H9 (cell line): ENCODE measurements at regions not wholly inside any gene's neighbourhood (a gene's known extent, or its start where the extent isn't known, plus 50 kb on each side); places are given as distances from the start of the nearest gene placed in this dataset.

Source experiments
- DNase-seq: peaks from one replicate; pipeline ENCODE4 v3.0.0-alpha.2; 2017
- H2AFZ ChIP-seq: one replicate; pipeline ENCODE4 v1.6.1; 2013; ENCODE audit warnings: mild to moderate bottlenecking, low read length, control low read depth, moderate library complexity
- H2AK5ac ChIP-seq: 2 replicates; pipeline ENCODE4 v1.6.1; 2013; ENCODE audit warnings: low read length, control low read depth, mixed read lengths; ENCODE audit not compliant: insufficient read length
- H2BK120ac ChIP-seq: one replicate; pipeline ENCODE4 v1.6.1; 2013; ENCODE audit warnings: low read depth, mild to moderate bottlenecking, low read length, control low read depth, inconsistent platforms; ENCODE audit not compliant: poor library complexity, severe bottlenecking
- H2BK12ac ChIP-seq: 2 replicates; pipeline ENCODE4 v1.6.1; 2013; ENCODE audit warnings: low read length, control low read depth, mixed read lengths, low read depth; ENCODE audit not compliant: insufficient read length
- H2BK15ac ChIP-seq: 2 replicates; pipeline ENCODE4 v1.6.1; 2013; ENCODE audit warnings: low read depth, low read length, control low read depth
- H2BK20ac ChIP-seq: one replicate; pipeline ENCODE4 v1.6.1; 2013; ENCODE audit warnings: low read depth, mild to moderate bottlenecking, low read length, control low read depth, inconsistent platforms; ENCODE audit not compliant: poor library complexity, severe bottlenecking
- H2BK5ac ChIP-seq: 2 replicates; pipeline ENCODE4 v1.6.1; 2013; ENCODE audit warnings: low read length, control low read depth, mixed read lengths; ENCODE audit not compliant: insufficient read length
- H3K14ac ChIP-seq: 2 replicates; pipeline ENCODE4 v1.6.1; 2013; ENCODE audit warnings: low read length, control low read depth; ENCODE audit not compliant: insufficient read depth
- H3K18ac ChIP-seq: 2 replicates; pipeline ENCODE4 v1.6.1; 2013; ENCODE audit warnings: low read depth, mild to moderate bottlenecking, mixed read lengths, low read length, control low read depth; ENCODE audit not compliant: insufficient read length
- H3K23ac ChIP-seq: 2 replicates; pipeline ENCODE4 v1.6.1; 2013; ENCODE audit warnings: low read length, control low read depth, mixed read lengths, low read depth; ENCODE audit not compliant: insufficient read length
- H3K23me2 ChIP-seq: 2 replicates; pipeline ENCODE4 v1.6.1; 2013; ENCODE audit warnings: low read depth, mild to moderate bottlenecking, mixed read lengths, low read length, control low read depth; ENCODE audit not compliant: insufficient read length, poor library complexity, severe bottlenecking
- H3K27ac ChIP-seq: 2 replicates; pipeline ENCODE4 v1.5.1; 2013; ENCODE audit warnings: low read length, control low read depth, mixed read lengths, low read depth; ENCODE audit not compliant: insufficient read length
- H3K27me3 ChIP-seq: 2 replicates; pipeline ENCODE4 v1.6.1; 2013; ENCODE audit warnings: low read length, control low read depth, inconsistent platforms; ENCODE audit not compliant: insufficient read depth
- H3K4ac ChIP-seq: 2 replicates; pipeline ENCODE4 v1.6.1; 2013; ENCODE audit warnings: low read depth, mild to moderate bottlenecking, control low read depth, inconsistent platforms, low read length, moderate library complexity
- H3K4me1 ChIP-seq: 2 replicates; pipeline ENCODE4 v1.6.1; 2013; ENCODE audit warnings: low read length, control low read depth, inconsistent platforms; ENCODE audit not compliant: insufficient read depth
- H3K4me2 ChIP-seq: 2 replicates; pipeline ENCODE4 v1.6.1; 2013; ENCODE audit warnings: low read length, control low read depth, mixed read lengths; ENCODE audit not compliant: insufficient read length, insufficient read depth
- H3K56ac ChIP-seq: 2 replicates; pipeline ENCODE4 v1.6.1; 2013; ENCODE audit warnings: low read depth, mild to moderate bottlenecking, mixed read lengths, low read length, control low read depth; ENCODE audit not compliant: insufficient read length
- H3K79me1 ChIP-seq: 2 replicates; pipeline ENCODE4 v1.6.1; 2013; ENCODE audit warnings: low read depth, mild to moderate bottlenecking, moderate library complexity, low read length, control low read depth, inconsistent platforms; ENCODE audit not compliant: insufficient read depth, poor library complexity, severe bottlenecking
- H3K79me2 ChIP-seq: 2 replicates; pipeline ENCODE4 v1.6.1; 2013; ENCODE audit warnings: low read length, control low read depth, inconsistent platforms; ENCODE audit not compliant: insufficient read depth
- H3K9ac ChIP-seq: 2 replicates; pipeline ENCODE4 v1.6.1; 2013; ENCODE audit warnings: low read length, control low read depth, mixed read lengths; ENCODE audit not compliant: insufficient read length; ENCODE audit errors: extremely low read depth
- H3K9me3 ChIP-seq: one replicate; pipeline ENCODE4 v1.6.1; 2013; ENCODE audit warnings: low read depth, low read length, inconsistent platforms; ENCODE audit not compliant: control insufficient read depth
- H3T11ph ChIP-seq: one replicate; pipeline ENCODE4 v1.6.1; 2013; ENCODE audit warnings: mild to moderate bottlenecking, low read length, control low read depth, inconsistent platforms
- H4K20me1 ChIP-seq: one replicate; pipeline ENCODE4 v1.6.1; 2013; ENCODE audit not compliant: control insufficient read depth, insufficient read length, insufficient read depth
- H4K5ac ChIP-seq: 2 replicates; pipeline ENCODE4 v1.6.1; 2013; ENCODE audit warnings: low read depth, mild to moderate bottlenecking, mixed read lengths, low read length, control low read depth; ENCODE audit not compliant: insufficient read length
- H4K8ac ChIP-seq: replicated peaks from 2 replicates; pipeline ENCODE4 v1.6.1; 2013; ENCODE audit warnings: low read length, control low read depth, mixed read lengths, low read depth; ENCODE audit not compliant: insufficient read length
- H4K91ac ChIP-seq: 2 replicates; pipeline ENCODE4 v1.6.1; 2013; ENCODE audit warnings: low read depth, mild to moderate bottlenecking, moderate library complexity, mixed read lengths, low read length, control low read depth; ENCODE audit not compliant: insufficient read length
- H3K27ac Mint-ChIP-seq, 3 experiments: 2 replicates in 2 of 3; 3 replicates in 1 of 3; pipeline ENCODE4 v1.8.0; 2020 to 2021; ENCODE audit warnings: mixed read lengths in 3 of 3, mild to moderate bottlenecking in 1 of 3, moderate library complexity in 1 of 3
- H3K27me3 Mint-ChIP-seq: 2 replicates; pipeline ENCODE4 v1.8.0; 2021; ENCODE audit warnings: low read depth, mild to moderate bottlenecking, moderate library complexity, mixed read lengths
- H3K36me3 Mint-ChIP-seq, 3 experiments: 2 replicates in 2 of 3; 3 replicates in 1 of 3; pipeline ENCODE4 v1.8.0; 2020 to 2021; ENCODE audit warnings: low read depth in 3 of 3, mixed read lengths in 3 of 3; ENCODE audit not compliant: insufficient read depth in 1 of 3
- H3K4me1 Mint-ChIP-seq, 2 experiments: 2 replicates each; pipeline ENCODE4 v1.8.0; 2020; ENCODE audit warnings: mixed read lengths in 2 of 2
- H3K4me3 Mint-ChIP-seq, 2 experiments: 2 replicates in 1 of 2; 3 replicates in 1 of 2; pipeline ENCODE4 v1.8.0; 2020 to 2021; ENCODE audit warnings: mild to moderate bottlenecking in 2 of 2, mixed read lengths in 2 of 2, moderate library complexity in 1 of 2
- H3K9me3 Mint-ChIP-seq, 2 experiments: 2 replicates in 1 of 2; 3 replicates in 1 of 2; pipeline ENCODE4 v1.8.0; 2020; ENCODE audit warnings: mild to moderate bottlenecking in 2 of 2, mixed read lengths in 2 of 2, moderate library complexity in 1 of 2
- CTCF ChIP-seq: fragments of 200-600 bp; sonication (generic); conservative IDR thresholded peaks from 3 replicates; pipeline ENCODE4 v1.8.0; 2021; ENCODE audit warnings: antibody characterized with exemption, mild to moderate bottlenecking
- WGBS: extraction: QIAGEN DNeasy Blood & Tissue Kit; methylation state at CpG from one replicate; pipeline ENCODE4 v1.1.7; 2013; ENCODE audit warnings: missing lambda C conversion rate, low lambda C conversion rate, mixed read lengths; ENCODE audit not compliant: insufficient read length; ENCODE audit errors: extremely low coverage; 5-methylcytosine and 5-hydroxymethylcytosine counted together

- no peak overlapping the region for H4K5ac ChIP-seq
- peaks cover 12 to 18% of the 10 kb centered on the region in 2 experiments for H3K9me3 Mint-ChIP-seq
- H3K14ac ChIP-seq = no peak overlapping the region
- no peaks in the 10 kb centered on the region for H3K9me3 ChIP-seq
- H3K23me2 ChIP-seq = no peaks in the 10 kb centered on the region
- peaks cover 5% of the 10 kb centered on the region; the same call in 1 of the 2 replicates for H3K27me3 Mint-ChIP-seq
- no peak overlapping the region for H3K4me3 Mint-ChIP-seq
- no peak overlapping the region for H3K27ac Mint-ChIP-seq
- H2BK15ac ChIP-seq = no peak overlapping the region
- H3K79me2 ChIP-seq = peaks cover 3% of the 10 kb centered on the region; the same call in 1 of the 2 replicates
- H2AFZ ChIP-seq = no peak overlapping the region
- no peak for TF ChIP-seq CTCF
- WGBS = no CpG with 5 or more reads among the region's 7 CpGs
- H3K4me1 Mint-ChIP-seq = peaks cover 7 to 13% of the 10 kb centered on the region in 2 experiments; a peak in 3 of 4 replicates
- H3K27ac ChIP-seq = no peak overlapping the region
- no peak overlapping the region for H2AK5ac ChIP-seq
- H4K91ac ChIP-seq = no peak overlapping the region
- peaks cover 3% of the 10 kb centered on the region for H3K79me1 ChIP-seq
- no peak overlapping the region for H3K56ac ChIP-seq
- no peaks in the 10 kb centered on the region for H4K20me1 ChIP-seq
- no peak overlapping the region for H2BK5ac ChIP-seq
- DNase-seq = no peak
- H3K4me1 ChIP-seq = no peaks in the 10 kb centered on the region
- no peak overlapping the region for H2BK12ac ChIP-seq
- no peak overlapping the region for H3K18ac ChIP-seq
- H3K4me2 ChIP-seq = no peak overlapping the region
- no peak overlapping the region for H2BK120ac ChIP-seq
- H3T11ph ChIP-seq = no peak overlapping the region
- no peak overlapping the region for H3K9ac ChIP-seq
- H4K8ac ChIP-seq = no peak overlapping the region
- H3K36me3 Mint-ChIP-seq = peaks cover 11 to 14% (median 13%) of the 10 kb centered on the region in 3 experiments
- no peaks in the 10 kb centered on the region for H3K27me3 ChIP-seq
- no peak overlapping the region for H2BK20ac ChIP-seq
- H3K4ac ChIP-seq = no peak overlapping the region
- no peak overlapping the region for H3K23ac ChIP-seq
Observed at GRCh38 chr17:77358801-77359200, 218.0 kb downstream of the SEC14L1 start.
